Neural cell (in vitro differentiated cells): ENCODE measurements at regions not wholly inside any gene's neighbourhood (a gene's known extent, or its start where the extent isn't known, plus 50 kb on each side); places are given as distances from the start of the nearest gene placed in this dataset.

Experiments
- H2AFZ ChIP-seq: fragments of 200-600, 300-800 bp; sonication (generic), shearing (Covaris generic); 2 replicates; pipeline ENCODE4 v1.6.0; 2014; ENCODE audit warnings: low read depth, mild to moderate bottlenecking, antibody characterized with exemption, low read length, moderate library complexity
- H3F3A ChIP-seq: fragments of 200-600 bp; shearing (Covaris generic); 2 replicates; pipeline ENCODE4 v1.6.1; 2016; ENCODE audit warnings: mild to moderate bottlenecking, moderate library complexity, mixed read lengths, antibody characterized with exemption, low read length; ENCODE audit not compliant: insufficient read depth, poor library complexity, severe bottlenecking
- H3K27ac ChIP-seq: fragments of 200-600, 300-800 bp; sonication (generic), shearing (Covaris generic); 2 replicates; pipeline ENCODE4 v1.5.1; 2014; ENCODE audit warnings: mild to moderate bottlenecking, low read length, moderate library complexity
- H3K27me3 ChIP-seq: fragments of 300-800, 200-600 bp; sonication (generic), shearing (Covaris generic); 2 replicates; pipeline ENCODE4 v1.6.0; 2014; ENCODE audit warnings: mild to moderate bottlenecking, low read depth, low read length, moderate library complexity; ENCODE audit not compliant: insufficient read depth
- H3K36me3 ChIP-seq: fragments of 300-800, 200-600 bp; sonication (generic), shearing (Covaris generic); 2 replicates; pipeline ENCODE4 v1.5.1; 2014; ENCODE audit warnings: mild to moderate bottlenecking, antibody characterized with exemption, low read length, moderate library complexity; ENCODE audit not compliant: insufficient read depth
- H3K4me2 ChIP-seq: fragments of 300-800, 200-600 bp; sonication (generic), shearing (Covaris generic); 2 replicates; pipeline ENCODE4 v1.6.0; 2014; ENCODE audit warnings: mild to moderate bottlenecking, low read length
- H3K4me3 ChIP-seq: fragments of 300-800, 200-600 bp; sonication (generic), shearing (Covaris generic); 2 replicates; pipeline ENCODE4 v1.5.1; 2014; ENCODE audit warnings: mild to moderate bottlenecking, low read length, moderate library complexity
- H3K79me2 ChIP-seq: fragments of 200-600 bp; shearing (Covaris generic); replicated peaks from 2 replicates; pipeline ENCODE4 v1.6.0; 2014; ENCODE audit warnings: mild to moderate bottlenecking, low read length, moderate library complexity; ENCODE audit not compliant: insufficient read depth
- H3K9ac ChIP-seq: fragments of 300-800, 200-600 bp; sonication (generic), shearing (Covaris generic); 2 replicates; pipeline ENCODE4 v1.6.1; 2016; ENCODE audit warnings: mild to moderate bottlenecking, low read length, mixed read lengths
- H3K9me2 ChIP-seq: fragments of 200-600 bp; shearing (Covaris generic); 2 replicates; pipeline ENCODE4 v1.6.1; 2016; ENCODE audit warnings: mild to moderate bottlenecking, low read length, mixed read lengths; ENCODE audit not compliant: insufficient read depth
- H3K9me3 ChIP-seq: fragments of 200-600, 300-800 bp; sonication (generic), shearing (Covaris generic); 2 replicates; pipeline ENCODE4 v1.6.1; 2016; ENCODE audit warnings: mild to moderate bottlenecking, mixed run types, low read length, moderate library complexity, mixed read lengths
- H4K20me1 ChIP-seq: fragments of 200-600 bp; shearing (Covaris generic); 2 replicates; pipeline ENCODE4 v1.6.1; 2016; ENCODE audit warnings: mild to moderate bottlenecking, mixed run types; ENCODE audit not compliant: insufficient read depth
- EP300 ChIP-seq: fragments of 450-650 bp; conservative IDR thresholded peaks from 2 replicates; pipeline ENCODE4 v1.6.1; 2014; ENCODE audit warnings: antibody characterized with exemption, mild to moderate bottlenecking, moderate library complexity; ENCODE audit not compliant: poor library complexity, severe bottlenecking
- EZH2 ChIP-seq: fragments of 200-600, 300-800 bp; shearing (Covaris generic), sonication (generic); IDR thresholded peaks from 2 replicates; pipeline ENCODE4 v1.6.1; 2014; ENCODE audit warnings: antibody characterized with exemption, low read length, borderline replicate concordance, mild to moderate bottlenecking; ENCODE audit not compliant: insufficient read depth, poor library complexity, severe bottlenecking
- MXI1 ChIP-seq: fragments of 450-650 bp; conservative IDR thresholded peaks from 2 replicates; pipeline ENCODE4 v1.6.1; 2014; ENCODE audit warnings: antibody characterized with exemption, mild to moderate bottlenecking; ENCODE audit not compliant: poor library complexity, severe bottlenecking
- POLR2AphosphoS5 ChIP-seq: IDR thresholded peaks from 2 replicates; pipeline ENCODE4 v1.6.1; 2012
- RAD21 ChIP-seq: fragments of 450-650 bp; conservative IDR thresholded peaks from 2 replicates; pipeline ENCODE4 v1.6.1; 2014; ENCODE audit warnings: antibody characterized with exemption, mild to moderate bottlenecking, moderate library complexity
- SMC3 ChIP-seq: fragments of 450-650 bp; conservative IDR thresholded peaks from 2 replicates; pipeline ENCODE4 v1.6.1; 2014; ENCODE audit warnings: antibody characterized with exemption, mild to moderate bottlenecking, moderate library complexity; ENCODE audit not compliant: poor library complexity
- TAF1 ChIP-seq: IDR thresholded peaks from 2 replicates; pipeline ENCODE4 v1.6.1; 2012; ENCODE audit warnings: low read depth
- TF ChIP-seq, protein P1 (sequence below): fragments of 450-650 bp; IDR thresholded peaks from 2 replicates; pipeline ENCODE4 v1.5.1; 2014; ENCODE audit warnings: antibody characterized with exemption, mild to moderate bottlenecking, moderate library complexity; ENCODE audit not compliant: poor library complexity, severe bottlenecking
- TF ChIP-seq, protein P2 (sequence below): IDR thresholded peaks from 2 replicates; pipeline ENCODE4 v1.6.1; 2012; ENCODE audit warnings: borderline replicate concordance

DNA sequence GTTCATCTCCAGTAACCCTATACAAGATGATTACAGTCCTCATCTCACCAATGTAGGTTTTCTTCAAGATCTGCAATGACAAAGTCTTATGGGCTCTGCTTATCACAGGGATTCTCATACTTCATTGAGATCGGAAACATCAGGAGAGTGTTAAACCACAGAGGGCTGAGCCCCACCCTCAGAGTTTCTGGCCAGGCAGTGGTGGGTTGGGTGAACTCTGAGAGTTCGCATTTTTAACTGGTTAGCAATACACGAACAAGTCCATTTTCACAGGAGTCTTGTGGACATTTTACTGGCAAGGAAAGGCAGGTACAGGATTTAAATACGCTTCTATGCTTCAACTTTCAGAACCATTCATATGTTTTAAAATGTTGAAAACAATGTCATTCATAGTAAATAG lies 366.7 kb upstream of the ROBO2 start:
- Histone ChIP-seq H3K9me2 (no peaks in the 10 kb centered on the region), H4K20me1 (no peaks in the 10 kb centered on the region), H3K79me2 (no peaks in the 10 kb centered on the region), H3K9me3 (no peaks in the 10 kb centered on the region), H3K9ac (no peak overlapping the region), H3K36me3 (no peaks in the 10 kb centered on the region), H3K4me3 (no peak overlapping the region), H2AFZ (no peak overlapping the region), H3K27ac (no peak overlapping the region), H3F3A (no peaks in the 10 kb centered on the region), H3K4me2 (no peak overlapping the region), H3K27me3 (no peaks in the 10 kb centered on the region)
- TF ChIP-seq, protein P1, sequence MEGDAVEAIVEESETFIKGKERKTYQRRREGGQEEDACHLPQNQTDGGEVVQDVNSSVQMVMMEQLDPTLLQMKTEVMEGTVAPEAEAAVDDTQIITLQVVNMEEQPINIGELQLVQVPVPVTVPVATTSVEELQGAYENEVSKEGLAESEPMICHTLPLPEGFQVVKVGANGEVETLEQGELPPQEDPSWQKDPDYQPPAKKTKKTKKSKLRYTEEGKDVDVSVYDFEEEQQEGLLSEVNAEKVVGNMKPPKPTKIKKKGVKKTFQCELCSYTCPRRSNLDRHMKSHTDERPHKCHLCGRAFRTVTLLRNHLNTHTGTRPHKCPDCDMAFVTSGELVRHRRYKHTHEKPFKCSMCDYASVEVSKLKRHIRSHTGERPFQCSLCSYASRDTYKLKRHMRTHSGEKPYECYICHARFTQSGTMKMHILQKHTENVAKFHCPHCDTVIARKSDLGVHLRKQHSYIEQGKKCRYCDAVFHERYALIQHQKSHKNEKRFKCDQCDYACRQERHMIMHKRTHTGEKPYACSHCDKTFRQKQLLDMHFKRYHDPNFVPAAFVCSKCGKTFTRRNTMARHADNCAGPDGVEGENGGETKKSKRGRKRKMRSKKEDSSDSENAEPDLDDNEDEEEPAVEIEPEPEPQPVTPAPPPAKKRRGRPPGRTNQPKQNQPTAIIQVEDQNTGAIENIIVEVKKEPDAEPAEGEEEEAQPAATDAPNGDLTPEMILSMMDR, result no peak
- TF ChIP-seq EZH2 (no peak), POLR2AphosphoS5 (no peak), TAF1 (no peak), MXI1 (no peak), RAD21 (no peak), EP300 (no peak), SMC3 (no peak)
- TF ChIP-seq, protein P2, sequence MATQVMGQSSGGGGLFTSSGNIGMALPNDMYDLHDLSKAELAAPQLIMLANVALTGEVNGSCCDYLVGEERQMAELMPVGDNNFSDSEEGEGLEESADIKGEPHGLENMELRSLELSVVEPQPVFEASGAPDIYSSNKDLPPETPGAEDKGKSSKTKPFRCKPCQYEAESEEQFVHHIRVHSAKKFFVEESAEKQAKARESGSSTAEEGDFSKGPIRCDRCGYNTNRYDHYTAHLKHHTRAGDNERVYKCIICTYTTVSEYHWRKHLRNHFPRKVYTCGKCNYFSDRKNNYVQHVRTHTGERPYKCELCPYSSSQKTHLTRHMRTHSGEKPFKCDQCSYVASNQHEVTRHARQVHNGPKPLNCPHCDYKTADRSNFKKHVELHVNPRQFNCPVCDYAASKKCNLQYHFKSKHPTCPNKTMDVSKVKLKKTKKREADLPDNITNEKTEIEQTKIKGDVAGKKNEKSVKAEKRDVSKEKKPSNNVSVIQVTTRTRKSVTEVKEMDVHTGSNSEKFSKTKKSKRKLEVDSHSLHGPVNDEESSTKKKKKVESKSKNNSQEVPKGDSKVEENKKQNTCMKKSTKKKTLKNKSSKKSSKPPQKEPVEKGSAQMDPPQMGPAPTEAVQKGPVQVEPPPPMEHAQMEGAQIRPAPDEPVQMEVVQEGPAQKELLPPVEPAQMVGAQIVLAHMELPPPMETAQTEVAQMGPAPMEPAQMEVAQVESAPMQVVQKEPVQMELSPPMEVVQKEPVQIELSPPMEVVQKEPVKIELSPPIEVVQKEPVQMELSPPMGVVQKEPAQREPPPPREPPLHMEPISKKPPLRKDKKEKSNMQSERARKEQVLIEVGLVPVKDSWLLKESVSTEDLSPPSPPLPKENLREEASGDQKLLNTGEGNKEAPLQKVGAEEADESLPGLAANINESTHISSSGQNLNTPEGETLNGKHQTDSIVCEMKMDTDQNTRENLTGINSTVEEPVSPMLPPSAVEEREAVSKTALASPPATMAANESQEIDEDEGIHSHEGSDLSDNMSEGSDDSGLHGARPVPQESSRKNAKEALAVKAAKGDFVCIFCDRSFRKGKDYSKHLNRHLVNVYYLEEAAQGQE, result no peak

DNA sequence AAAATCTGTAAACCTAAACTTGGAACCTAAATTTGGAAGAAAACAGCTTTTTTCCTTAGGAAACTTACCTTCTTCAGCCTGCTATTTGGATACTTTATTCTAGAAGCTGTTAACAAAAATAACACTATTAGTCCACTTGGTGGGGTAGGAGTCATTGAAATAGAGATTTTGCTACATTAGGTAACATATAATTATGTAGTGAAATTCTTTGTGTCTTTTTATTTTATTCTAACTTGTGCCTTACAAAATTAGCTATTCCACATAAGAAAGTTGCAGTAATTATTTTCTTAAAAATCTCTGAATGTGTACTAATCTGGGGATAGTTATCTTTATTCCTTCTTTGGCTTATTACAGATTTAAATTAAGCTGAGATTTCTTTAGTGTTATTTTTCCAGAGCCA lies 360.4 kb upstream of the ROBO2 start:
- Histone ChIP-seq H2AFZ (no peak overlapping the region), H3K36me3 (no peaks in the 10 kb centered on the region), H3K9ac (no peak overlapping the region), H3K79me2 (no peaks in the 10 kb centered on the region), H3K27ac (no peak overlapping the region), H3K4me3 (no peak overlapping the region), H3F3A (no peaks in the 10 kb centered on the region), H3K9me3 (no peaks in the 10 kb centered on the region), H3K4me2 (no peak overlapping the region), H3K9me2 (no peaks in the 10 kb centered on the region), H3K27me3 (no peaks in the 10 kb centered on the region), H4K20me1 (no peaks in the 10 kb centered on the region)
- TF ChIP-seq RAD21, result peak; percentile 58
- TF ChIP-seq, protein P2, result no peak
- TF ChIP-seq EP300, result no peak
- TF ChIP-seq, protein P1, result peak; percentile 52
- no peak for TF ChIP-seq POLR2AphosphoS5
- no peak for TF ChIP-seq MXI1
- TF ChIP-seq SMC3, result peak; percentile 42
